ENCODE measurements at regions not wholly inside any gene's neighbourhood (a gene's known extent, or its start where the extent isn't known, plus 50 kb on each side); places are given as distances from the start of the nearest gene placed in this dataset.

DNA sequence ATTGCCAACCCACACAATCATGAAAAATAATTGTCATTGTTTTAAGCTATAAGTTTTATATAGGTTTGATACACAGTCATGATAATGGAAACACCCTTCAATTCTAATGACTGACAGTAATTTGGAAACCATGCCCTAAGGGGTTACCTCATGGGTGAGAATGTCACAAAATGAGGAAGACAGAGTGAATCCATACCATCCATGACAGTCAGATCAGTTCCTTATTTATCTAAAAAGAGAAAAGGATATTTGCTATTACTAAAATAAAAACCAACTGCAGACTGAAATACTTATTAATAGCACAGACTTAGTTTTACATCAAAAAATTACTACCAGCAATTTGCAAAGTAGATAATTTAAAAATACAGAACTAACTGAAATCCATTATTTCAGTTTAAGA is 437.8 kb downstream of the UTRN start:
- Histone ChIP-seq H3K4me1 (no peaks in the 10 kb centered on the region), H3K4me3 (no peak overlapping the region), H3K27me3 (no peaks in the 10 kb centered on the region), H3K36me3 (no peaks in the 10 kb centered on the region), H3K27ac (no peak overlapping the region), H3K9me3 (no peaks in the 10 kb centered on the region)
- ATAC-seq = no peak
- TF ChIP-seq EP300 (IDR thresholded peaks at IDR 0.05) = no peak
- TF ChIP-seq CTCF (IDR thresholded peaks at IDR 0.05) = no peak
- TF ChIP-seq POLR2AphosphoS5 (IDR thresholded peaks at IDR 0.05) = no peak
- no peak for TF ChIP-seq POLR2A (IDR thresholded peaks at IDR 0.05)

DNA sequence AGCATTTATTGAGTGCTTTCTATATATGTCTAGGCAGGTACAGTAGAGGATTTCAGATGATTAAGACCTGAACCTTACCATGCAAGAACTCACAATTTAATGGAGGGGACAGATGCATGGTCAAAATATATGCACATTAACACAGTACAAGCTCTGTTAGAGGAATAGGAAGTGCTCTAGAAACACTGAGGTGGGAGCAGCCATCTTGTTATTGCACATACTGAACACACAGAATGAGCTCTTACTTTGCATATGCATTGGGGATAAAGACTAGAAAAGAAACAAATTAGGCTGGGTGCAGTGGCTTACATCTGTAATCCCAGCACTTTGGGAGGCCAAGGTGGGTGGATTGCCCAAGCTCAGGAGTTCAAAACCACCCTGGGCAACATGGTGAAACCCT is 438.3 kb downstream of the UTRN start:
- H3K27ac ChIP-seq = no peak overlapping the region
- H3K36me3 ChIP-seq = no peaks in the 10 kb centered on the region
- no peak for ATAC-seq
- no peak overlapping the region for H3K4me3 ChIP-seq
- TF ChIP-seq EP300 (IDR thresholded peaks at IDR 0.05) (no peak), POLR2AphosphoS5 (IDR thresholded peaks at IDR 0.05) (no peak), POLR2A (IDR thresholded peaks at IDR 0.05) (no peak), CTCF (IDR thresholded peaks at IDR 0.05) (no peak)
- H3K27me3 ChIP-seq = no peaks in the 10 kb centered on the region
- no peaks in the 10 kb centered on the region for H3K9me3 ChIP-seq
- no peaks in the 10 kb centered on the region for H3K4me1 ChIP-seq

DNA sequence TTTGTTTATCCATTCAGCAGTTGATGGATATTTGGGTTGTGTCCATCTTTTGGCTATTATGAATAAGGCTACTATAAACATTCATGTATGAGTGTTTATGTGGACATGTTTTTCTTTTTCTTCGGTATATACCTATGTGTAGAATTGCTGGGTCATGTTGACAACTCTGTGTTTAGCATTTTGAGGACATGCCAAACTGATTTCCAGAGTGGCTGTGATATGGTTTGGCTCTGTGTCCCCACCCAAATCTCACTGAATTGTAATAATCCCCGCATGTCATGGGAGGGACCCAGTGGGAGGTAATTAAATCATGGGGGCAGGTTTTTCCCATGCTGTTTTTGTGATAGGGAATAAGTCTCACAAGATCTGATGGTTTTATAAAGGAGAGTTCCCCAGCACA is 439.7 kb downstream of the UTRN start:
- 29 to 82% methylated on average over 1 to 2 of the region's 2 CpGs for WGBS, 2 donors (ENCODE audit: low coverage in 1 of 2)
- Histone ChIP-seq H3K27ac (no peak overlapping the region), H3K36me3 (no peaks in the 10 kb centered on the region), H3K9me3 (no peaks in the 10 kb centered on the region), H3K4me3 (no peak overlapping the region), H3K27me3 (no peaks in the 10 kb centered on the region), H3K4me1 (no peaks in the 10 kb centered on the region)
- ATAC-seq = no peak
- TF ChIP-seq POLR2A (IDR thresholded peaks at IDR 0.05) (no peak), EP300 (IDR thresholded peaks at IDR 0.05) (no peak), POLR2AphosphoS5 (IDR thresholded peaks at IDR 0.05) (no peak), CTCF (IDR thresholded peaks at IDR 0.05) (no peak)

GRCh38 chr6:144725736-144726522 is 440.8 kb downstream of the UTRN start:
- TF ChIP-seq POLR2AphosphoS5 (IDR thresholded peaks at IDR 0.05) (no peak), EP300 (IDR thresholded peaks at IDR 0.05) (no peak)

DNA sequence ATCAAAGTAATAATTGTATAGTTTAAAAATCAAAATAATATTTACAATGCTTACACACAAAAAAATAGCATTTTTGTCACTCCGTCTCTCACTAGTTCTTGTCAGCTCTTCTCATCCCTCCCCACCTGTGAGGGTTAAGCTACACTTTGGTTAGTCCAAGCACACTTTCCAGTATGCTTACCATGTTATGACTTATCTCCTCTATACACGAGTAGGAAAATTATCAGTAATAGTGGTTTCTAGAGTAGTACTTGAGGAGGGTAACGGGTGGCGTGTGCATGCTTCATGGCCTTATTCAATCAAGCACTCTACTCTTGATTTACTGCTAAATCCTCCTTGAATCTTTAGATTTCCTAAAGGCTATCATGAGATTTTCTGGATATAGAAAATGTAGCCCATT is 443.7 kb downstream of the UTRN start:
- no peak overlapping the region for H3K4me3 ChIP-seq
- no peak for ATAC-seq
- H3K27ac ChIP-seq = no peak overlapping the region
- no peaks in the 10 kb centered on the region for H3K4me1 ChIP-seq
- TF ChIP-seq POLR2A (IDR thresholded peaks at IDR 0.05) = no peak
- TF ChIP-seq POLR2AphosphoS5 (IDR thresholded peaks at IDR 0.05) = no peak
- TF ChIP-seq EP300 (IDR thresholded peaks at IDR 0.05) = no peak
- TF ChIP-seq CTCF (IDR thresholded peaks at IDR 0.05) = no peak
- H3K9me3 ChIP-seq = no peaks in the 10 kb centered on the region
- H3K27me3 ChIP-seq = no peaks in the 10 kb centered on the region
- WGBS, 2 donors (ENCODE audit: low coverage in 1 of 2) = 90 to 98% methylated on average over 4 of the region's 4 CpGs
- peaks cover 0 to 34% of the 10 kb centered on the region in 2 donors for H3K36me3 ChIP-seq

More at GRCh38 chr6:144725736-144726522, 440.8 kb downstream of the UTRN start:
- Histone ChIP-seq H3K36me3 (peaks cover 0 to 10% of the 10 kb centered on the region in 2 donors), H3K4me1 (no peaks in the 10 kb centered on the region), H3K4me3 (no peak overlapping the region), H3K9me3 (no peaks in the 10 kb centered on the region), H3K27me3 (no peaks in the 10 kb centered on the region), H3K27ac (no peak overlapping the region)
- ATAC-seq = no peak
- 85 to 87% methylated on average over 7 to 8 of the region's 8 CpGs for WGBS, 2 donors (ENCODE audit: low coverage in 1 of 2)

Data from gastroesophageal sphincter (tissue), 4 donors.